CD8-positive, alpha-beta memory T cell (primary cell): ENCODE measurements at regions not wholly inside any gene's neighbourhood (a gene's known extent, or its start where the extent isn't known, plus 50 kb on each side); places are given as distances from the start of the nearest gene placed in this dataset.

ENCODE experiments used
- CTCF ChIA-PET: fragments of 350-600 bp; sonication (Branson Sonifier 250); formaldehyde crosslinking; loops from one replicate; lab custom pipeline; 2021; ENCODE audit warnings: antibody characterized with exemption; lab: Charles Lee
- POLR2A ChIA-PET: fragments of 350-600 bp; sonication (Branson Sonifier 250); formaldehyde crosslinking; loops from one replicate; lab custom pipeline; 2021; ENCODE audit warnings: antibody characterized with exemption; lab: Charles Lee
- DNase-seq, 5 donors: peaks; one replicate each; pipeline versions ENCODE4 v3.0.0 to v3.0.0-alpha.2; 2020 to 2022; ENCODE audit warnings: mixed read lengths in 1 of 5
- H3K27ac ChIP-seq: one replicate; pipeline ENCODE4 v1.7.0; 2013; ENCODE audit warnings: low read depth, mild to moderate bottlenecking, low read length, moderate library complexity
- H3K27me3 ChIP-seq: 2 replicates; pipeline ENCODE4 v1.7.0; 2013; ENCODE audit warnings: low read length, mild to moderate bottlenecking; ENCODE audit not compliant: insufficient read depth, poor library complexity, severe bottlenecking
- H3K36me3 ChIP-seq: 2 replicates; pipeline ENCODE4 v1.7.0; 2013; ENCODE audit warnings: mild to moderate bottlenecking, low read length, moderate library complexity; ENCODE audit not compliant: insufficient read depth
- H3K4me1 ChIP-seq: 2 replicates; pipeline ENCODE4 v1.7.0; 2013; ENCODE audit warnings: mild to moderate bottlenecking, low read length, moderate library complexity; ENCODE audit not compliant: insufficient read depth
- H3K4me3 ChIP-seq: 2 replicates; pipeline ENCODE4 v1.7.0; 2013; ENCODE audit warnings: mild to moderate bottlenecking, low read length
- H3K9me3 ChIP-seq: 2 replicates; pipeline ENCODE4 v1.7.0; 2013; ENCODE audit warnings: mild to moderate bottlenecking, low read length
- H3K27ac Mint-ChIP-seq, 8 donors: one replicate each; pipeline ENCODE4 v1.8.0; 2020 to 2021; ENCODE audit warnings: mixed read lengths in 8 of 8, mild to moderate bottlenecking in 6 of 8, inconsistent platforms in 3 of 8, moderate library complexity in 3 of 8
- H3K27me3 Mint-ChIP-seq, 2 donors: one replicate each; pipeline ENCODE4 v1.8.0; 2020 to 2021; ENCODE audit warnings: mixed read lengths in 2 of 2, mild to moderate bottlenecking in 1 of 2, moderate library complexity in 1 of 2
- H3K36me3 Mint-ChIP-seq, 3 donors: one replicate each; pipeline ENCODE4 v1.8.0; 2020 to 2021; ENCODE audit warnings: mixed read lengths in 3 of 3, inconsistent platforms in 1 of 3, mild to moderate bottlenecking in 1 of 3
- H3K4me1 Mint-ChIP-seq, 3 donors: one replicate each; pipeline ENCODE4 v1.8.0; 2020 to 2021; ENCODE audit warnings: mixed read lengths in 3 of 3, inconsistent platforms in 1 of 3, mild to moderate bottlenecking in 1 of 3
- H3K4me3 Mint-ChIP-seq, 7 donors: one replicate each; pipeline ENCODE4 v1.8.0; 2020 to 2021; ENCODE audit warnings: mixed read lengths in 7 of 7, mild to moderate bottlenecking in 6 of 7, moderate library complexity in 4 of 7, inconsistent platforms in 2 of 7
- H3K9me3 Mint-ChIP-seq, 5 donors: one replicate each; pipeline ENCODE4 v1.8.0; 2020 to 2022; ENCODE audit warnings: mixed read lengths in 5 of 5, mild to moderate bottlenecking in 3 of 5, moderate library complexity in 2 of 5, inconsistent platforms in 1 of 5

GRCh38 chr7:32275216-32276009, 205.2 kb upstream of the PDE1C start:
- no peaks in the 10 kb centered on the region for H3K36me3 ChIP-seq
- no peak overlapping the region for H3K27ac ChIP-seq
- peaks cover 0 to 2% of the 10 kb centered on the region in 2 donors for H3K27me3 Mint-ChIP-seq
- H3K4me3 ChIP-seq, result no peak overlapping the region
- CTCF ChIA-PET, result no interaction called here
- no peaks in the 10 kb centered on the region for H3K36me3 Mint-ChIP-seq
- POLR2A ChIA-PET, result no interaction called here
- no peak for DNase-seq
- H3K4me3 Mint-ChIP-seq, result no peak overlapping the region
- no peaks in the 10 kb centered on the region for H3K4me1 Mint-ChIP-seq
- H3K9me3 ChIP-seq, result no peaks in the 10 kb centered on the region
- H3K4me1 ChIP-seq, result no peaks in the 10 kb centered on the region
- peaks cover 0 to 1% (median 0%) of the 10 kb centered on the region in 5 donors for H3K9me3 Mint-ChIP-seq
- H3K27ac Mint-ChIP-seq, result no peak overlapping the region
- H3K27me3 ChIP-seq, result no peaks in the 10 kb centered on the region

GRCh38 chr7:32273297-32273696, 203.1 kb upstream of the PDE1C start:
- Histone ChIP-seq H3K4me3 (no peak overlapping the region), H3K4me1 (no peaks in the 10 kb centered on the region), H3K9me3 (no peaks in the 10 kb centered on the region), H3K27me3 (no peaks in the 10 kb centered on the region), H3K36me3 (no peaks in the 10 kb centered on the region), H3K27ac (no peak overlapping the region)
- ChIA-PET CTCF (no interaction called here), POLR2A (no interaction called here)
- DNase-seq, result no peak
- Mint-ChIP-seq H3K9me3 (peaks cover 0 to 1% (median 0%) of the 10 kb centered on the region in 5 donors), H3K4me3 (no peak overlapping the region), H3K4me1 (no peaks in the 10 kb centered on the region), H3K36me3 (no peaks in the 10 kb centered on the region), H3K27me3 (peaks cover 0 to 2% of the 10 kb centered on the region in 2 donors), H3K27ac (no peak overlapping the region)

GRCh38 chr7:32266932-32267475, 196.8 kb upstream of the PDE1C start:
- CTCF ChIA-PET, result no interaction called here
- Mint-ChIP-seq H3K27me3 (peaks cover 0 to 3% of the 10 kb centered on the region in 2 donors), H3K4me1 (no peaks in the 10 kb centered on the region), H3K9me3 (peaks cover 0 to 8% (median 2%) of the 10 kb centered on the region in 5 donors), H3K4me3 (no peak overlapping the region), H3K27ac (no peak overlapping the region), H3K36me3 (no peaks in the 10 kb centered on the region)
- Histone ChIP-seq H3K27me3 (no peaks in the 10 kb centered on the region), H3K27ac (no peak overlapping the region), H3K9me3 (no peaks in the 10 kb centered on the region), H3K36me3 (no peaks in the 10 kb centered on the region), H3K4me1 (no peaks in the 10 kb centered on the region), H3K4me3 (no peak overlapping the region)
- no peak for DNase-seq
- POLR2A ChIA-PET, result no interaction called here

GRCh38 chr7:32264702-32265284, 194.6 kb upstream of the PDE1C start:
- H3K27ac ChIP-seq, result no peak overlapping the region
- CTCF ChIA-PET, result no interaction called here
- no peaks in the 10 kb centered on the region for H3K36me3 Mint-ChIP-seq
- POLR2A ChIA-PET, result no interaction called here
- H3K4me1 ChIP-seq, result no peaks in the 10 kb centered on the region
- no peak for DNase-seq
- no peaks in the 10 kb centered on the region for H3K36me3 ChIP-seq
- peaks cover 0 to 3% of the 10 kb centered on the region in 2 donors for H3K27me3 Mint-ChIP-seq
- no peaks in the 10 kb centered on the region for H3K4me1 Mint-ChIP-seq
- H3K4me3 ChIP-seq, result no peak overlapping the region
- H3K4me3 Mint-ChIP-seq, result no peak overlapping the region
- peaks cover 0 to 8% (median 2%) of the 10 kb centered on the region in 5 donors for H3K9me3 Mint-ChIP-seq
- no peak overlapping the region for H3K27ac Mint-ChIP-seq
- no peaks in the 10 kb centered on the region for H3K9me3 ChIP-seq
- H3K27me3 ChIP-seq, result no peaks in the 10 kb centered on the region

- H3K36me3 ChIP-seq, result no peaks in the 10 kb centered on the region
- ChIA-PET CTCF (no interaction called here), POLR2A (no interaction called here)
- no peaks in the 10 kb centered on the region for H3K4me1 Mint-ChIP-seq
- H3K27me3 ChIP-seq, result no peaks in the 10 kb centered on the region
- H3K4me3 ChIP-seq, result no peak overlapping the region
- H3K36me3 Mint-ChIP-seq, result no peaks in the 10 kb centered on the region
- DNase-seq, result no peak
- peaks cover 0 to 3% of the 10 kb centered on the region in 2 donors for H3K27me3 Mint-ChIP-seq
- no peaks in the 10 kb centered on the region for H3K4me1 ChIP-seq
- H3K9me3 ChIP-seq, result no peaks in the 10 kb centered on the region
- no peak overlapping the region for H3K4me3 Mint-ChIP-seq
- no peak overlapping the region for H3K27ac Mint-ChIP-seq
- H3K27ac ChIP-seq, result no peak overlapping the region
- H3K9me3 Mint-ChIP-seq, result peaks cover 0 to 8% (median 2%) of the 10 kb centered on the region in 5 donors
Observed at GRCh38 chr7:32263611-32264010, 193.4 kb upstream of the PDE1C start.

- CTCF ChIA-PET, result no interaction called here
- H3K4me3 ChIP-seq, result no peak overlapping the region
- POLR2A ChIA-PET, result interaction anchor here (0.8 kb wide), 1 partner anchor 13 kb away, joined by 5 read pairs; no protein-coding TSS in a partner anchor
- H3K36me3 Mint-ChIP-seq, result no peaks in the 10 kb centered on the region
- no peak overlapping the region for H3K27ac ChIP-seq
- no peak for DNase-seq
- no peaks in the 10 kb centered on the region for H3K36me3 ChIP-seq
- H3K27ac Mint-ChIP-seq, result no peak overlapping the region
- no peaks in the 10 kb centered on the region for H3K4me1 Mint-ChIP-seq
- peaks cover 0 to 3% of the 10 kb centered on the region in 2 donors for H3K27me3 Mint-ChIP-seq
- H3K9me3 Mint-ChIP-seq, result peaks cover 0 to 8% (median 2%) of the 10 kb centered on the region in 5 donors
- H3K27me3 ChIP-seq, result no peaks in the 10 kb centered on the region
- no peak overlapping the region for H3K4me3 Mint-ChIP-seq
- H3K4me1 ChIP-seq, result no peaks in the 10 kb centered on the region
- H3K9me3 ChIP-seq, result no peaks in the 10 kb centered on the region
Observed at GRCh38 chr7:32262315-32262714, 192.1 kb upstream of the PDE1C start.

- no peaks in the 10 kb centered on the region for H3K27me3 ChIP-seq
- ChIA-PET POLR2A (no interaction called here), CTCF (interaction anchor here (1.4 kb wide), 1 partner anchor 14 kb away, joined by 3 read pairs; no protein-coding TSS in a partner anchor)
- peaks cover 0 to under 1% of the 10 kb centered on the region in 2 donors for H3K27me3 Mint-ChIP-seq
- H3K27ac ChIP-seq, result no peak overlapping the region
- H3K4me3 ChIP-seq, result no peak overlapping the region
- no peaks in the 10 kb centered on the region for H3K36me3 ChIP-seq
- no peaks in the 10 kb centered on the region for H3K4me1 Mint-ChIP-seq
- no peak for DNase-seq
- H3K27ac Mint-ChIP-seq, result no peak overlapping the region
- H3K4me1 ChIP-seq, result no peaks in the 10 kb centered on the region
- no peak overlapping the region for H3K4me3 Mint-ChIP-seq
- no peaks in the 10 kb centered on the region for H3K9me3 ChIP-seq
- no peaks in the 10 kb centered on the region for H3K36me3 Mint-ChIP-seq
- H3K9me3 Mint-ChIP-seq, result peaks cover 0 to 5% (median 0%) of the 10 kb centered on the region in 5 donors
Observed at GRCh38 chr7:32259931-32260596, 189.9 kb upstream of the PDE1C start.

GRCh38 chr7:32258265-32258664, 188.1 kb upstream of the PDE1C start:
- Histone ChIP-seq H3K9me3 (no peaks in the 10 kb centered on the region), H3K4me1 (no peaks in the 10 kb centered on the region), H3K27me3 (no peaks in the 10 kb centered on the region), H3K4me3 (no peak overlapping the region), H3K36me3 (no peaks in the 10 kb centered on the region), H3K27ac (no peak overlapping the region)
- CTCF ChIA-PET, result no interaction called here
- Mint-ChIP-seq H3K4me3 (no peak overlapping the region), H3K4me1 (no peaks in the 10 kb centered on the region), H3K9me3 (peaks cover 0 to 3% (median 0%) of the 10 kb centered on the region in 5 donors), H3K27ac (no peak overlapping the region), H3K36me3 (no peaks in the 10 kb centered on the region), H3K27me3 (no peaks in the 10 kb centered on the region)
- no peak for DNase-seq
- POLR2A ChIA-PET, result no interaction called here
